ENCODE measurements at regions not wholly inside any gene's neighbourhood (a gene's known extent, or its start where the extent isn't known, plus 50 kb on each side); places are given as distances from the start of the nearest gene placed in this dataset.

DNA sequence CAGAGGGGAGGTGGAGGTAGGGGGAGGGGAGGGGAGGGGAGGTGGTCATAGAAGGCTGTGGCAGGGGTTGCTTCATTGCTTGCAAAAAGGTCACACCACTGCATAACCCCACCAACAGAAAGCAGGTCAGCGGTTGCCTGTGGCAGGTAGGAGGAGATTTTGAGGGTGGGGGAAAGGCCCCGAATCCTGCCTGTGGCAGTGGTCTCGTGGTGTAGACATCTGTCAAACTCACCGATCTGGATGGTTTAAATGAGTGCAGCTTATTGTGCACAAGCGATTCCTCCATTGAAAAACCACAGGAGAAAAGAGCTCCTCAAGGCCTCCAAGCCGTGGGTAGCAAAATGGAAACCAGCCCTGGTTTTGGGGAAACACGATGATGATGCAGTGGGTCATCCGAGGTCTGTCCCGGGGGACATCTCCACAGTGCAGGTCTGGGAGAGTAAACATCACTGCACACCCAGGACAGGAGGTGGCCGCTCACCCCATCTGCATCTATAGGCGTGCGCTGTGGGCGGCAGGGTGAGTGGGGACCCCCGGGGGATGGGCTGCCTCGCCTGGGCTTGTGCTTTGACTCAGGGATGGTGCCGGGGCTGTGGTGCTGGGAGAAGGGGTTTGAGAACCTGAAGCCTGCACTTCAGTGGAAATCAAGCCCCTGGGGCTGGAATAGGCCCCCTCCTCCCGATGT lies 112.3 kb downstream of the CRYAA start:
- TF ChIP-seq CTCF (IDR thresholded peaks at IDR 0.05; ENCODE audit: low read length) (no peak), EZH2 (IDR thresholded peaks at IDR 0.05; ENCODE audit: borderline replicate concordance, low read length) (no peak)
